Tibial artery (tissue), 4 donors: ENCODE measurements at regions not wholly inside any gene's neighbourhood (a gene's known extent, or its start where the extent isn't known, plus 50 kb on each side); places are given as distances from the start of the nearest gene placed in this dataset.

Experiments used
- DNase-seq, 2 donors: peaks; one replicate each; pipeline ENCODE4 v3.0.0-alpha.2; 2019
- H3K27ac ChIP-seq, 2 donors: fragments of 200-600 bp; sonication (generic) in 1 of 2; 1 replicate in 1 of 2; 2 replicates in 1 of 2; pipeline ENCODE4 v1.5.1; 2018 to 2019; ENCODE audit warnings: mild to moderate bottlenecking in 1 of 2
- H3K27me3 ChIP-seq, 2 donors: fragments of 200-600 bp; sonication (generic) in 1 of 2; one replicate each; pipeline versions ENCODE4 v1.5.1 to v1.6.0; 2016 to 2019
- H3K36me3 ChIP-seq, 3 donors: fragments of 200-600 bp; sonication (generic) in 2 of 3; one replicate each; pipeline ENCODE4 v1.5.1; 2016 to 2019; ENCODE audit warnings: mild to moderate bottlenecking in 2 of 3
- H3K4me1 ChIP-seq, 4 donors: fragments of 200-600 bp; sonication (generic) in 2 of 4; 1 replicate in 3 of 4; 2 replicates in 1 of 4; pipeline ENCODE4 v1.5.1; 2016 to 2019
- H3K4me3 ChIP-seq, 2 donors: fragments of 200-600 bp; sonication (generic) in 1 of 2; 1 replicate in 1 of 2; 2 replicates in 1 of 2; pipeline ENCODE4 v1.5.1; 2018 to 2019; ENCODE audit warnings: mild to moderate bottlenecking in 2 of 2
- H3K9me3 ChIP-seq, 3 donors: fragments of 200-600 bp; sonication (generic) in 1 of 3; one replicate each; pipeline ENCODE4 v1.5.1; 2016 to 2019
- CTCF ChIP-seq, 2 experiments: fragments of 200-600 bp in 1 of 2; fragments of 450-650 bp in 1 of 2; IDR thresholded peaks; one replicate each; pipeline ENCODE4 v1.5.1; 2017 to 2019; ENCODE audit warnings: antibody characterized with exemption in 2 of 2, mild to moderate bottlenecking in 1 of 2, moderate library complexity in 1 of 2
- intact Hi-C: fragments of 100-400 bp; cut with DNase I; formaldehyde crosslinking; loops from one replicate; pipeline ENCODE4 v1.15.0; 2023; ENCODE audit warnings: low total_unique reads

GRCh38 chr4:153140294-153140693 lies 63.9 kb upstream of the TRIM2 start:
- H3K4me3 ChIP-seq = no peak overlapping the region
- peaks cover 0 to 9% (median 2%) of the 10 kb centered on the region in 4 donors for H3K4me1 ChIP-seq
- no peaks in the 10 kb centered on the region for H3K9me3 ChIP-seq
- H3K27me3 ChIP-seq = no peaks in the 10 kb centered on the region
- no peak for DNase-seq
- TF ChIP-seq CTCF (IDR thresholded peaks at IDR 0.05) = no peak
- no peak overlapping the region for H3K27ac ChIP-seq
- intact Hi-C loops = loop anchor here (5.0 to 10.0 kb wide), 4 partner anchors 85 to 612 kb away; no protein-coding TSS in a partner anchor
- no peaks in the 10 kb centered on the region for H3K36me3 ChIP-seq

GRCh38 chr4:153141238-153141637 lies 63.0 kb upstream of the TRIM2 start:
- Histone ChIP-seq H3K36me3 (no peaks in the 10 kb centered on the region), H3K4me3 (no peak overlapping the region), H3K27ac (no peak overlapping the region), H3K27me3 (no peaks in the 10 kb centered on the region), H3K9me3 (no peaks in the 10 kb centered on the region), H3K4me1 (peaks cover 0 to 9% (median 2%) of the 10 kb centered on the region in 4 donors)
- intact Hi-C loops = loop anchor here (5.0 to 10.0 kb wide), 4 partner anchors 84 to 611 kb away; no protein-coding TSS in a partner anchor
- no peak for TF ChIP-seq CTCF (IDR thresholded peaks at IDR 0.05)
- DNase-seq = no peak

GRCh38 chr4:153142700-153143438 lies 61.4 kb upstream of the TRIM2 start:
- Histone ChIP-seq H3K9me3 (no peaks in the 10 kb centered on the region), H3K36me3 (no peaks in the 10 kb centered on the region), H3K4me1 (peaks cover 0 to 3% (median 1%) of the 10 kb centered on the region in 4 donors), H3K4me3 (peak overlapping the region in 1 of 2 donors; percentile 21), H3K27me3 (no peaks in the 10 kb centered on the region), H3K27ac (no peak overlapping the region)
- peak; percentile 90 to 91 for TF ChIP-seq CTCF (IDR thresholded peaks at IDR 0.05)
- intact Hi-C loops = loop anchor here (5.0 to 10.0 kb wide), 4 partner anchors 82 to 609 kb away; no protein-coding TSS in a partner anchor
- DNase-seq = peak; percentile 65 to 80

GRCh38 chr4:153143527-153144348 lies 60.5 kb upstream of the TRIM2 start:
- H3K36me3 ChIP-seq = no peaks in the 10 kb centered on the region
- H3K27ac ChIP-seq = no peak overlapping the region
- DNase-seq = no peak
- no peaks in the 10 kb centered on the region for H3K27me3 ChIP-seq
- no peak for TF ChIP-seq CTCF (IDR thresholded peaks at IDR 0.05)
- intact Hi-C loops = loop anchor here (5.0 to 10.0 kb wide), 4 partner anchors 81 to 609 kb away; no protein-coding TSS in a partner anchor
- H3K9me3 ChIP-seq = no peaks in the 10 kb centered on the region
- peaks cover 0 to 3% (median 1%) of the 10 kb centered on the region in 4 donors for H3K4me1 ChIP-seq
- no peak overlapping the region for H3K4me3 ChIP-seq

GRCh38 chr4:153146031-153146430 lies 58.2 kb upstream of the TRIM2 start:
- no peaks in the 10 kb centered on the region for H3K27me3 ChIP-seq
- intact Hi-C loops = loop anchor here (10.0 kb wide), 1 partner anchor 79 kb away; no protein-coding TSS in a partner anchor
- H3K27ac ChIP-seq = no peak overlapping the region
- no peak for DNase-seq
- H3K9me3 ChIP-seq = no peaks in the 10 kb centered on the region
- TF ChIP-seq CTCF (IDR thresholded peaks at IDR 0.05) = no peak
- H3K4me1 ChIP-seq = peaks cover 0 to 3% (median 0%) of the 10 kb centered on the region in 4 donors
- no peak overlapping the region for H3K4me3 ChIP-seq
- H3K36me3 ChIP-seq = no peaks in the 10 kb centered on the region
